Fibroblast of lung (primary cell): ENCODE measurements at regions not wholly inside any gene's neighbourhood (a gene's known extent, or its start where the extent isn't known, plus 50 kb on each side); places are given as distances from the start of the nearest gene placed in this dataset.

Experiments
- DNase-seq, 2 donors: peaks; one replicate each; pipeline versions ENCODE4 v3.0.0 to v3.0.0-alpha.2; 2010; ENCODE audit warnings: low read depth in 2 of 2
- H2AFZ ChIP-seq: 2 replicates; pipeline ENCODE4 v1.5.1; 2012; ENCODE audit warnings: low read length, control low read depth, inconsistent platforms
- H3K27ac ChIP-seq: 2 replicates; pipeline ENCODE4 v1.5.1; 2011; ENCODE audit warnings: low read length, control low read depth; ENCODE audit not compliant: insufficient read depth
- H3K27me3 ChIP-seq: 2 replicates; pipeline ENCODE4 v1.5.1; 2011; ENCODE audit warnings: mild to moderate bottlenecking, low read length; ENCODE audit not compliant: control insufficient read depth, insufficient read depth
- H3K36me3 ChIP-seq: 2 replicates; pipeline ENCODE4 v1.5.1; 2011; ENCODE audit warnings: low read length; ENCODE audit not compliant: control insufficient read depth, insufficient read depth
- H3K4me1 ChIP-seq: 2 replicates; pipeline ENCODE4 v1.5.1; 2011; ENCODE audit warnings: low read length; ENCODE audit not compliant: control insufficient read depth, insufficient read depth; ENCODE audit errors: extremely low read depth
- H3K4me2 ChIP-seq: 2 replicates; pipeline ENCODE4 v1.5.1; 2011; ENCODE audit warnings: low read length, control low read depth; ENCODE audit not compliant: insufficient read depth; ENCODE audit errors: extremely low read depth
- H3K4me3 ChIP-seq, 4 experiments: fragments of 200-600 bp in 1 of 4; sonication (generic) in 1 of 4; replicated peaks in 1 of 4; 2 replicates each; pipeline ENCODE4 v1.5.1; 2011 to 2016; ENCODE audit warnings: low read length in 4 of 4, low read depth in 3 of 4, mild to moderate bottlenecking in 3 of 4, control low read depth in 2 of 4, inconsistent platforms in 1 of 4, mixed read lengths in 1 of 4; ENCODE audit not compliant: insufficient read depth in 1 of 4; ENCODE audit errors: control extremely low read depth in 1 of 4
- H3K79me2 ChIP-seq: 2 replicates; pipeline ENCODE4 v1.5.1; 2012; ENCODE audit warnings: mild to moderate bottlenecking, low read length, inconsistent platforms; ENCODE audit not compliant: control insufficient read depth, insufficient read depth
- H3K9ac ChIP-seq: 2 replicates; pipeline ENCODE4 v1.5.1; 2011; ENCODE audit warnings: mild to moderate bottlenecking, low read length, control low read depth; ENCODE audit not compliant: insufficient read depth
- H3K9me3 ChIP-seq: 2 replicates; pipeline ENCODE4 v1.5.1; 2012; ENCODE audit warnings: low read depth, low read length; ENCODE audit not compliant: control insufficient read depth, insufficient read depth
- H4K20me1 ChIP-seq: 2 replicates; pipeline ENCODE4 v1.5.1; 2011; ENCODE audit warnings: low read length; ENCODE audit not compliant: control insufficient read depth, insufficient read depth; ENCODE audit errors: extremely low read depth
- CTCF ChIP-seq, 2 donors: IDR thresholded peaks in 1 of 2; conservative IDR thresholded peaks in 1 of 2; 1 replicate in 1 of 2; 2 replicates in 1 of 2; pipeline ENCODE4 v1.5.1; 2011 to 2012; ENCODE audit warnings: low read length in 2 of 2, control low read depth in 1 of 2, inconsistent platforms in 1 of 2, low read depth in 1 of 2, mild to moderate bottlenecking in 1 of 2
- EZH2 ChIP-seq: IDR thresholded peaks from 2 replicates; pipeline ENCODE4 v1.5.1; 2012; ENCODE audit warnings: low read length, control low read depth, mild to moderate bottlenecking; ENCODE audit errors: missing control alignments

DNA sequence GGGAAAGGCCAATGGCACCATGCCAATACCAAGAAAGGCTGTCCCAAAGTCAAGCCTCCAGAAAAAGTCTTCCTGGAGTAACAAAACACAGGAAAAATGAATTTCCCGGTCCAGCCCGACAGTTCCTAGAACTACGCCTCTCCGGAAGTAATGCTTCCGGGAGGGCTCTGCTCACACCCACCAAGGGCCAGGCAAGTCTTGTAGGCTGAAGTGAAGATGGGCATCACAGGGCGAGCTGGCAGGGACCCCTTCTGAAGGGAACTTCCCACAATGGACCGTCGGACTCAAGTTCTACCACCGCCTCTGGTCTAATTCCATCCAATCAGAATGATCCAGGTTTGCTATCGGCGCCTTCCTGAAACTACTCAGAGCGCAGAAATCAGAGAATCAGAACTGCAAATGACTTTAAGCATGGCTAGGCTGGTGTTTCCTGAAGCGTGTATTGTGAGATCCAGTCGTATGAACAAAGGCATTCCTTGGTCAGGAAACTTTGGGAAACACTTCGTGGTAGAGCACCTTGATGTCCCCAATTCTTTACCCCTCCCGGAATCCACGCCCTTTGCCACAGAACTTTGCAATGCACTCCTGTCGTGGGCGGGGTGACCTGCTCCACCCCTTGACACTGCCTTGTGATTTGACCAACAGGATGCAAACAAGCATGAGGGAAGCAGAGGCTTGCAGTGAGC, 127.8 kb downstream of the BCOR start:
- no peak for DNase-seq
- Histone ChIP-seq H2AFZ (no peak overlapping the region), H3K27ac (no peak overlapping the region), H3K9me3 (no peaks in the 10 kb centered on the region), H3K79me2 (no peaks in the 10 kb centered on the region), H3K4me1 (no peaks in the 10 kb centered on the region), H3K4me2 (no peak overlapping the region), H3K4me3 (no peak overlapping the region), H3K9ac (no peak overlapping the region), H3K27me3 (no peaks in the 10 kb centered on the region), H4K20me1 (no peaks in the 10 kb centered on the region), H3K36me3 (no peaks in the 10 kb centered on the region)
- TF ChIP-seq EZH2 (no peak), CTCF (conservative IDR thresholded peaks at IDR 0.05 in 1 of 2, IDR thresholded peaks at IDR 0.05 in 1 of 2; ENCODE audit: low read depth in 1 of 2, low read length in 2 of 2) (no peak)

GRCh38 chrX:39971760-39972159, 126.0 kb downstream of the BCOR start:
- no peaks in the 10 kb centered on the region for H3K4me1 ChIP-seq
- H2AFZ ChIP-seq: no peak overlapping the region
- no peak for DNase-seq
- no peak overlapping the region for H3K27ac ChIP-seq
- H3K9me3 ChIP-seq: no peaks in the 10 kb centered on the region
- TF ChIP-seq EZH2: no peak
- TF ChIP-seq CTCF (conservative IDR thresholded peaks at IDR 0.05 in 1 of 2, IDR thresholded peaks at IDR 0.05 in 1 of 2; ENCODE audit: low read depth in 1 of 2, low read length in 2 of 2): no peak
- no peaks in the 10 kb centered on the region for H3K79me2 ChIP-seq
- no peak overlapping the region for H3K4me3 ChIP-seq
- H3K4me2 ChIP-seq: no peak overlapping the region
- H3K9ac ChIP-seq: no peak overlapping the region
- H3K36me3 ChIP-seq: no peaks in the 10 kb centered on the region
- H4K20me1 ChIP-seq: no peaks in the 10 kb centered on the region
- H3K27me3 ChIP-seq: no peaks in the 10 kb centered on the region

DNA sequence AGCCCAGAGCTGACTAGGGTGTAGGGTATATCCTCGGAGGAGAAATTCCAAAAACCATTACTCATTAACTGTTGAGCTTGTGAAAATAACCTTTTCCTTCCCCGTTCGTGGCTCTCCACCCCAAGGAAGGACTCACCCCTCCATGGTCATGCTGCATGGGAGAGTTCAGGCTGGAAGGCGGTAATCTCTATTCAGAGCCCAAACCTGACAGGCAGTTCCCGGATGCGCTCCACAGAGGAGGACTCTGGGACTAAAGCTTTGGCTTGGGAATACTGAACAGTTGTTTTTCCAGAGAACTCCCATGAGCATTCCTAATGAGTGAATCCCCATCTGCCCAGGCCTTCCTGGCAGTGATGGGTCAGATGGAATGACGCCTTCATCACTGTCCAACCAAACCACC, 125.4 kb downstream of the BCOR start:
- H3K79me2 ChIP-seq: no peaks in the 10 kb centered on the region
- H3K27ac ChIP-seq: no peak overlapping the region
- H2AFZ ChIP-seq: no peak overlapping the region
- no peaks in the 10 kb centered on the region for H3K27me3 ChIP-seq
- H3K9ac ChIP-seq: no peak overlapping the region
- no peak overlapping the region for H3K4me3 ChIP-seq
- TF ChIP-seq CTCF (conservative IDR thresholded peaks at IDR 0.05 in 1 of 2, IDR thresholded peaks at IDR 0.05 in 1 of 2; ENCODE audit: low read depth in 1 of 2, low read length in 2 of 2) (no peak), EZH2 (no peak)
- no peaks in the 10 kb centered on the region for H3K4me1 ChIP-seq
- H3K4me2 ChIP-seq: no peak overlapping the region
- no peaks in the 10 kb centered on the region for H4K20me1 ChIP-seq
- H3K9me3 ChIP-seq: no peaks in the 10 kb centered on the region
- DNase-seq: peak; percentile 18 to 80
- no peaks in the 10 kb centered on the region for H3K36me3 ChIP-seq
